HCT116 (cell line): ENCODE measurements at regions not wholly inside any gene's neighbourhood (a gene's known extent, or its start where the extent isn't known, plus 50 kb on each side); places are given as distances from the start of the nearest gene placed in this dataset.

Source experiments
- ATAC-seq: fragments of 200-7000 bp; cut with Tn5 transposase; 2 replicates; pipeline ENCODE4 v1.9.1; 2020; ENCODE audit warnings: mild to moderate bottlenecking, moderate library complexity
- BruUV-seq: library from RNA; stranded (reverse); fragments of 400-500 nt; replicated peaks from 2 replicates; lab custom pipeline; 2021; lab: Mats Ljungman, UMichigan
- CTCF ChIA-PET: fragments of 300-600 bp; sonication (Branson Sonifier 250); formaldehyde crosslinking; loops from one replicate; lab custom pipeline; 2021; ENCODE audit warnings: antibody characterized with exemption; lab: Charles Lee
- POLR2A ChIA-PET: fragments of 300-600, 350-600 bp; sonication (Branson Sonifier 250); formaldehyde crosslinking; loops from one replicate; lab custom pipeline; 2021; ENCODE audit warnings: antibody characterized with exemption; lab: Charles Lee
- RAD21 ChIA-PET, 2 experiments: fragments of 300-600 bp; sonication (Branson Sonifier 250); formaldehyde crosslinking; loops; one replicate each; lab custom pipeline; 2023; ENCODE audit warnings: low total read pairs in 2 of 2; ENCODE audit not compliant: uncharacterized antibody in 2 of 2, unreplicated experiment in 2 of 2, low non-redundant PET in 1 of 2; lab: Charles Lee
- DNase-seq: peaks from one replicate; pipeline ENCODE4 v3.0.0-alpha.2; 2010; ENCODE audit warnings: low read depth, low spot score
- H2AFZ ChIP-seq: fragments of 200-600 bp; shearing (Covaris generic), sonication (generic); 2 replicates; pipeline ENCODE4 v1.6.1; 2017; ENCODE audit warnings: low read depth, mixed run types, mixed read lengths, antibody characterized with exemption, low read length; ENCODE audit not compliant: poor library complexity, severe bottlenecking
- H3K27ac ChIP-seq: 2 replicates; pipeline ENCODE4 v1.5.1; 2012; ENCODE audit warnings: low read depth, low read length
- H3K27me3 ChIP-seq: fragments of 200-600 bp; sonication (generic); 2 replicates; pipeline ENCODE4 v1.6.1; 2016; ENCODE audit warnings: mixed run types, low read length, mixed read lengths; ENCODE audit not compliant: insufficient read depth
- H3K36me3 ChIP-seq, 2 experiments: fragments of 200-500 bp in 1 of 2; fragments of 200-600 bp in 1 of 2; sonication (Bioruptor generic) in 1 of 2; sonication (generic) in 1 of 2; 2 replicates each; pipeline versions ENCODE4 v1.5.1 to v1.6.1; 2014 to 2016; ENCODE audit warnings: low read length in 2 of 2, inconsistent platforms in 1 of 2, mixed read lengths in 1 of 2, mixed run types in 1 of 2; ENCODE audit not compliant: insufficient read depth in 2 of 2, control insufficient read depth in 1 of 2
- H3K4me1 ChIP-seq, 2 experiments: fragments of 200-600 bp in 1 of 2; sonication (generic) in 1 of 2; 2 replicates each; pipeline versions ENCODE4 v1.5.1 to v1.6.1; 2012 to 2017; ENCODE audit warnings: low read length in 2 of 2, inconsistent platforms in 1 of 2, mild to moderate bottlenecking in 1 of 2, mixed read lengths in 1 of 2, mixed run types in 1 of 2, moderate library complexity in 1 of 2; ENCODE audit not compliant: insufficient read depth in 2 of 2, control insufficient read depth in 1 of 2
- H3K4me2 ChIP-seq: fragments of 200-600 bp; sonication (generic); 2 replicates; pipeline ENCODE4 v1.6.1; 2017; ENCODE audit warnings: mixed run types, low read length, mixed read lengths
- H3K4me3 ChIP-seq, 2 experiments: fragments of 200-600 bp in 1 of 2; sonication (generic) in 1 of 2; replicated peaks in 1 of 2; 2 replicates each; pipeline ENCODE4 v1.5.1; 2011 to 2016; ENCODE audit warnings: low read length in 2 of 2, control low read depth in 1 of 2, low read depth in 1 of 2, mild to moderate bottlenecking in 1 of 2, mixed read lengths in 1 of 2, mixed run types in 1 of 2
- H3K79me2 ChIP-seq: fragments of 200-600 bp; sonication (generic); 2 replicates; pipeline ENCODE4 v1.6.1; 2017; ENCODE audit warnings: mild to moderate bottlenecking, mixed run types, low read length, moderate library complexity, mixed read lengths; ENCODE audit not compliant: insufficient read depth
- H3K9ac ChIP-seq: fragments of 200-600 bp; sonication (generic); 2 replicates; pipeline ENCODE4 v1.6.1; 2016; ENCODE audit warnings: low read length, mixed read lengths
- H3K9me2 ChIP-seq: fragments of 200-600 bp; sonication (generic), shearing (Covaris generic); 2 replicates; pipeline ENCODE4 v1.6.1; 2017; ENCODE audit warnings: mixed run types, mild to moderate bottlenecking, moderate library complexity; ENCODE audit not compliant: insufficient read depth
- H3K9me3 ChIP-seq, 2 experiments: fragments of 200-500 bp in 1 of 2; fragments of 200-600 bp in 1 of 2; sonication (Bioruptor generic) in 1 of 2; sonication (generic) in 1 of 2; 2 replicates each; pipeline ENCODE4 v1.6.1; 2014 to 2017; ENCODE audit warnings: low read length in 2 of 2, mixed read lengths in 2 of 2, inconsistent platforms in 1 of 2, low read depth in 1 of 2, mild to moderate bottlenecking in 1 of 2, mixed run types in 1 of 2, moderate library complexity in 1 of 2; ENCODE audit not compliant: control insufficient read depth in 1 of 2, insufficient read depth in 1 of 2
- H4K20me1 ChIP-seq: fragments of 200-600 bp; sonication (generic), shearing (Covaris generic); 2 replicates; pipeline ENCODE4 v1.6.1; 2017; ENCODE audit warnings: mixed run types, mild to moderate bottlenecking, moderate library complexity; ENCODE audit not compliant: insufficient read depth
- CTCF ChIP-seq, 3 experiments: fragments of 200-600 bp in 1 of 3; sonication (generic) in 1 of 3; IDR thresholded peaks in 2 of 3; conservative IDR thresholded peaks in 1 of 3; 2 replicates each; pipeline ENCODE4 v1.5.1; 2012 to 2017; ENCODE audit warnings: low read depth in 2 of 3, low read length in 2 of 3, antibody characterized with exemption in 1 of 3, borderline replicate concordance in 1 of 3, control low read depth in 1 of 3, mild to moderate bottlenecking in 1 of 3, mixed read lengths in 1 of 3, mixed run types in 1 of 3, moderate library complexity in 1 of 3; ENCODE audit not compliant: insufficient read depth in 1 of 3
- EGR1 ChIP-seq: IDR thresholded peaks from 2 replicates; pipeline ENCODE4 v1.6.1; 2012; ENCODE audit warnings: low read depth
- EZH2 ChIP-seq: fragments of 200-600 bp; sonication (generic); IDR thresholded peaks from 2 replicates; pipeline ENCODE4 v1.6.1; 2017; ENCODE audit warnings: antibody characterized with exemption, mixed run types
- FOSL1 ChIP-seq: IDR thresholded peaks from 2 replicates; pipeline ENCODE4 v1.6.1; 2012; ENCODE audit warnings: low read depth
- JUND ChIP-seq: IDR thresholded peaks from 2 replicates; pipeline ENCODE4 v1.6.1; 2012
- RAD21 ChIP-seq: IDR thresholded peaks from 2 replicates; pipeline ENCODE4 v1.6.1; 2012; ENCODE audit warnings: low read depth, mild to moderate bottlenecking
- TCF7L2 ChIP-seq: IDR thresholded peaks from 2 replicates; pipeline ENCODE4 v1.7.0; 2011; ENCODE audit warnings: borderline replicate concordance, inconsistent platforms; ENCODE audit not compliant: insufficient read depth, insufficient read length; ENCODE audit errors: extremely low read depth
- YY1 ChIP-seq: IDR thresholded peaks from 2 replicates; pipeline ENCODE4 v1.6.1; 2011; ENCODE audit warnings: low read length, low read depth, moderate library complexity, mild to moderate bottlenecking; ENCODE audit not compliant: insufficient replicate concordance; ENCODE audit errors: extremely low read depth
- ZFX ChIP-seq: fragments of 450-650 bp; IDR thresholded peaks from 2 replicates; pipeline ENCODE4 v1.6.1; 2017
- intact Hi-C: fragments of 100-400 bp; cut with micrococcal nuclease; formaldehyde crosslinking; loops from 2 replicates; pipeline ENCODE4 v1.10.0; 2022

GRCh38 chr1:115492019-115492595 is 149.7 kb upstream of the VANGL1 start:
- DNase-seq (no peak), ATAC-seq (no peak)
- Histone ChIP-seq H3K79me2 (no peaks in the 10 kb centered on the region), H3K27ac (no peak overlapping the region), H3K27me3 (no peaks in the 10 kb centered on the region), H3K4me2 (no peak overlapping the region), H3K9me2 (no peaks in the 10 kb centered on the region), H4K20me1 (no peaks in the 10 kb centered on the region), H3K36me3 (no peaks in the 10 kb centered on the region), H3K9me3 (no peaks in the 10 kb centered on the region), H2AFZ (no peak overlapping the region), H3K4me1 (peaks cover 0 to 9% of the 10 kb centered on the region in 2 experiments; a peak in 2 of 4 replicates), H3K9ac (no peak overlapping the region), H3K4me3 (no peak overlapping the region)
- CTCF ChIA-PET = no interaction called here
- intact Hi-C loops = no loop called here
- TF ChIP-seq EGR1 = no peak
- TF ChIP-seq FOSL1 = no peak
- TF ChIP-seq JUND = no peak
- TF ChIP-seq RAD21 = no peak
- TF ChIP-seq ZFX = no peak
- no peak for TF ChIP-seq YY1
- TF ChIP-seq TCF7L2 = no peak
- no peak for TF ChIP-seq EZH2
- no peak for TF ChIP-seq CTCF (IDR thresholded peaks at IDR 0.05 in 2 of 3, conservative IDR thresholded peaks at IDR 0.05 in 1 of 3; ENCODE audit: borderline replicate concordance in 1 of 3, insufficient read depth in 1 of 3, low read depth in 2 of 3, low read length in 2 of 3)
- POLR2A ChIA-PET = no interaction called here
- no TSS peak for BruUV-seq
- RAD21 ChIA-PET = no interaction called here
